DND-41 (cell line): ENCODE measurements at regions not wholly inside any gene's neighbourhood (a gene's known extent, or its start where the extent isn't known, plus 50 kb on each side); places are given as distances from the start of the nearest gene placed in this dataset.
"Not testable (repeated sequence)": the region's sequence is repeated elsewhere in the genome, so short reads cannot be mapped to it uniquely, and the experiment has no call there.

Experiments used
- ATAC-seq: fragments of 200-7000 bp; cut with Tn5 transposase; 3 replicates; pipeline ENCODE4 v1.9.1; 2021; ENCODE audit warnings: low read depth; ENCODE audit not compliant: insufficient read depth
- DNase-seq: peaks from one replicate; pipeline ENCODE4 v3.0.0-alpha.2; 2020
- H2AFZ ChIP-seq: 2 replicates; pipeline ENCODE4 v1.6.0; 2012; ENCODE audit warnings: low read depth, low read length
- H3K27ac ChIP-seq: 2 replicates; pipeline ENCODE4 v1.5.1; 2012; ENCODE audit warnings: low read length, inconsistent platforms
- H3K27me3 ChIP-seq: fragments of 200-600 bp; sonication (generic); 2 replicates; pipeline ENCODE4 v1.6.0; 2012; ENCODE audit warnings: low read length, mild to moderate bottlenecking, inconsistent platforms; ENCODE audit not compliant: insufficient read depth, poor library complexity
- H3K36me3 ChIP-seq: 2 replicates; pipeline ENCODE4 v1.5.1; 2012; ENCODE audit warnings: low read length, inconsistent platforms; ENCODE audit not compliant: insufficient read depth
- H3K4me1 ChIP-seq: 2 replicates; pipeline ENCODE4 v1.5.1; 2012; ENCODE audit warnings: mild to moderate bottlenecking, low read length; ENCODE audit not compliant: insufficient read depth
- H3K4me2 ChIP-seq: 2 replicates; pipeline ENCODE4 v1.6.0; 2012; ENCODE audit warnings: mild to moderate bottlenecking, moderate library complexity, low read length, inconsistent platforms; ENCODE audit not compliant: insufficient read depth
- H3K4me3 ChIP-seq, 2 experiments: fragments of 200-600 bp in 1 of 2; shearing (Covaris generic) in 1 of 2; 2 replicates each; pipeline ENCODE4 v1.5.1; 2012 to 2016; ENCODE audit warnings: inconsistent platforms in 2 of 2, low read length in 2 of 2, mild to moderate bottlenecking in 2 of 2, low read depth in 1 of 2, moderate library complexity in 1 of 2
- H3K79me2 ChIP-seq: 2 replicates; pipeline ENCODE4 v1.6.0; 2012; ENCODE audit warnings: low read length, inconsistent platforms; ENCODE audit not compliant: insufficient read depth
- H3K9ac ChIP-seq: 2 replicates; pipeline ENCODE4 v1.6.0; 2012; ENCODE audit warnings: low read depth, mild to moderate bottlenecking, inconsistent platforms, low read length, moderate library complexity
- H3K9me3 ChIP-seq: 2 replicates; pipeline ENCODE4 v1.5.1; 2012; ENCODE audit warnings: low read length, moderate library complexity, mild to moderate bottlenecking, inconsistent platforms; ENCODE audit not compliant: insufficient read depth, severe bottlenecking
- H4K20me1 ChIP-seq: 2 replicates; pipeline ENCODE4 v1.6.0; 2012; ENCODE audit warnings: low read length; ENCODE audit not compliant: insufficient read depth
- EZH2 ChIP-seq: IDR thresholded peaks from 3 replicates; pipeline ENCODE4 v1.6.1; 2012; ENCODE audit warnings: borderline replicate concordance, low read depth, mild to moderate bottlenecking, moderate library complexity, low read length, inconsistent platforms; ENCODE audit not compliant: severe bottlenecking
- TF ChIP-seq, protein P1 (sequence below): IDR thresholded peaks from 2 replicates; pipeline ENCODE4 v1.5.1; 2012; ENCODE audit warnings: borderline replicate concordance, low read length, moderate library complexity, mild to moderate bottlenecking; ENCODE audit not compliant: poor library complexity, severe bottlenecking; ENCODE audit errors: extremely low read depth

- no peaks in the 10 kb centered on the region for H3K27me3 ChIP-seq
- no peaks in the 10 kb centered on the region for H4K20me1 ChIP-seq
- H3K4me1 ChIP-seq = no peaks in the 10 kb centered on the region
- H3K4me2 ChIP-seq = no peak overlapping the region
- no peaks in the 10 kb centered on the region for H3K9me3 ChIP-seq
- no peak overlapping the region for H3K27ac ChIP-seq
- no peaks in the 10 kb centered on the region for H3K79me2 ChIP-seq
- H3K4me3 ChIP-seq = no peak overlapping the region
- TF ChIP-seq, protein P1, sequence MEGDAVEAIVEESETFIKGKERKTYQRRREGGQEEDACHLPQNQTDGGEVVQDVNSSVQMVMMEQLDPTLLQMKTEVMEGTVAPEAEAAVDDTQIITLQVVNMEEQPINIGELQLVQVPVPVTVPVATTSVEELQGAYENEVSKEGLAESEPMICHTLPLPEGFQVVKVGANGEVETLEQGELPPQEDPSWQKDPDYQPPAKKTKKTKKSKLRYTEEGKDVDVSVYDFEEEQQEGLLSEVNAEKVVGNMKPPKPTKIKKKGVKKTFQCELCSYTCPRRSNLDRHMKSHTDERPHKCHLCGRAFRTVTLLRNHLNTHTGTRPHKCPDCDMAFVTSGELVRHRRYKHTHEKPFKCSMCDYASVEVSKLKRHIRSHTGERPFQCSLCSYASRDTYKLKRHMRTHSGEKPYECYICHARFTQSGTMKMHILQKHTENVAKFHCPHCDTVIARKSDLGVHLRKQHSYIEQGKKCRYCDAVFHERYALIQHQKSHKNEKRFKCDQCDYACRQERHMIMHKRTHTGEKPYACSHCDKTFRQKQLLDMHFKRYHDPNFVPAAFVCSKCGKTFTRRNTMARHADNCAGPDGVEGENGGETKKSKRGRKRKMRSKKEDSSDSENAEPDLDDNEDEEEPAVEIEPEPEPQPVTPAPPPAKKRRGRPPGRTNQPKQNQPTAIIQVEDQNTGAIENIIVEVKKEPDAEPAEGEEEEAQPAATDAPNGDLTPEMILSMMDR = no peak
- TF ChIP-seq EZH2 = no peak
- DNase-seq (no peak), ATAC-seq (no peak)
- no peak overlapping the region for H3K9ac ChIP-seq
- no peaks in the 10 kb centered on the region for H3K36me3 ChIP-seq
- no peak overlapping the region for H2AFZ ChIP-seq
Observed at GRCh38 chr4:145276050-145276449, 95.7 kb upstream of the OTUD4 start.

DNA sequence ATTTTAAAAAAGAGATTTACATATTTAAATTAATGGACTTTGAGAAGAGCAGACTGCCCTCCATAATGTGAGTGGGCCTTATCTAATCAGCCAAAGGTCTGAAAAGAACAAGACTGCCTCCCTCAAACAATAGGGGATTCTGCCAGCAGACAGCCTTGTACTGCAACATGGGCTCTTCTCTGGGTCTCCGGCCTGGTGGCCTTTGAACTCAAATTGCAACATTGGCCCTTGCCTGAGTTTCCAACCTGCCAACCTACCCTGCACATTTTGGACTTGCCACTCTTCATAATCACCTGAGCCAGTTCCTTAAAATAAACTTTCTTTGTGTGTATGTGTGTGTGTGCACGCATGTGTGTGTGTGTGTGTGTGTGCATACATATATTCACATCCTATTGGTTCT, 90.8 kb upstream of the OTUD4 start:
- Histone ChIP-seq H2AFZ (no peak overlapping the region), H3K27ac (no peak overlapping the region), H3K9me3 (no peaks in the 10 kb centered on the region), H3K9ac (no peak overlapping the region), H3K4me3 (no peak overlapping the region), H3K4me1 (no peaks in the 10 kb centered on the region), H3K36me3 (no peaks in the 10 kb centered on the region), H4K20me1 (no peaks in the 10 kb centered on the region), H3K4me2 (no peak overlapping the region), H3K27me3 (no peaks in the 10 kb centered on the region), H3K79me2 (no peaks in the 10 kb centered on the region)
- TF ChIP-seq EZH2 = no peak
- TF ChIP-seq, protein P1 = no peak
- ATAC-seq = no peak
- no peak for DNase-seq

- Histone ChIP-seq H2AFZ (no peak overlapping the region), H3K79me2 (no peaks in the 10 kb centered on the region), H3K4me3 (no peak overlapping the region), H4K20me1 (no peaks in the 10 kb centered on the region), H3K4me1 (no peaks in the 10 kb centered on the region), H3K9me3 (no peaks in the 10 kb centered on the region), H3K9ac (no peak overlapping the region), H3K36me3 (no peaks in the 10 kb centered on the region), H3K27me3 (no peaks in the 10 kb centered on the region), H3K27ac (no peak overlapping the region), H3K4me2 (no peak overlapping the region)
- no peak for ATAC-seq
- TF ChIP-seq EZH2 = no peak
- TF ChIP-seq, protein P1 = no peak
- DNase-seq = no peak
Observed at GRCh38 chr4:145266881-145267280, 86.5 kb upstream of the OTUD4 start.

DNA sequence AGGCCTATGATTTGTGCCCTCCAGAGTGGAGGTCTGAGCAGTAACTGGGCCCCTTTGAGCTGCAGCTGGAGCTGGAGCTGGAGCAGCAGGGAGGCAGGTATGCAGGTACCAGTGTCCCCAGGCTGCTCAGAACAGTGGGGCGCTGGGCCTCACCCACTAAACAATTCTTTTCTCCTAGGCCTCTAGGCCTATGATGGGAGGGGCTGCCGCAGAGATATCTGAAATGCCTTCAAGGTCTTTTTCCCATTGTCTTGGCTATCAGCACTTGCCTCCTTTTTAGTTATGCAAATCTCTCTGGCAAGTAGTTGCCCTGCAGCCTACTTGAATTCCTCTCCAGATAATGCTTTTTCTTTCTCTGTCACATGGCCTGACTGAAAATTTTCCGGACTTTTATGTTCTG, 79.7 kb upstream of the OTUD4 start:
- ATAC-seq (no peak), DNase-seq (no peak)
- Histone ChIP-seq H3K4me3 (no peak overlapping the region), H3K9me3 (no peaks in the 10 kb centered on the region), H4K20me1 (no peaks in the 10 kb centered on the region), H3K27me3 (no peaks in the 10 kb centered on the region), H3K36me3 (no peaks in the 10 kb centered on the region), H3K27ac (no peak overlapping the region), H3K4me2 (no peak overlapping the region), H3K9ac (no peak overlapping the region), H3K4me1 (no peaks in the 10 kb centered on the region), H3K79me2 (no peaks in the 10 kb centered on the region), H2AFZ (no peak overlapping the region)
- TF ChIP-seq, protein P1 = no peak
- no peak for TF ChIP-seq EZH2

GRCh38 chr4:145255311-145255710, 74.9 kb upstream of the OTUD4 start:
- H3K9ac ChIP-seq, H3K27ac ChIP-seq, H3K36me3 ChIP-seq, H3K9me3 ChIP-seq, DNase-seq, ATAC-seq, H3K79me2 ChIP-seq, H3K4me1 ChIP-seq, H2AFZ ChIP-seq, H4K20me1 ChIP-seq, H3K27me3 ChIP-seq, H3K4me3 ChIP-seq, H3K4me2 ChIP-seq: not testable (repeated sequence)
